Panc1 (cell line): ENCODE measurements at regions not wholly inside any gene's neighbourhood (a gene's known extent, or its start where the extent isn't known, plus 50 kb on each side); places are given as distances from the start of the nearest gene placed in this dataset.

Experiments used
- ATAC-seq: fragments of 200-7000 bp; cut with Tn5 transposase; 2 replicates; pipeline ENCODE4 v1.9.1; 2020; ENCODE audit warnings: mild to moderate bottlenecking, moderate library complexity
- BruUV-seq: library from RNA; stranded (reverse); fragments of 400-500 nt; replicated peaks from 2 replicates; lab custom pipeline; 2021; lab: Mats Ljungman, UMichigan
- CTCF ChIA-PET: fragments of 300-600 bp; sonication (Branson Sonifier 250); formaldehyde crosslinking; loops from one replicate; lab custom pipeline; 2022; ENCODE audit warnings: antibody characterized with exemption; lab: Charles Lee
- POLR2A ChIA-PET: fragments of 300-600 bp; sonication (Branson Sonifier 250); formaldehyde crosslinking; loops from one replicate; lab custom pipeline; 2022; ENCODE audit warnings: antibody characterized with exemption; lab: Charles Lee
- DNase-seq: peaks from one replicate; pipeline ENCODE4 v3.0.0-alpha.2; 2010; ENCODE audit warnings: low read depth, low spot score
- H3K27ac ChIP-seq: 2 replicates; pipeline ENCODE4 v1.5.1; 2011; ENCODE audit warnings: mild to moderate bottlenecking, low read length, inconsistent platforms
- H3K27me3 ChIP-seq: fragments of 200-500 bp; sonication (Bioruptor generic); 2 replicates; pipeline ENCODE4 v1.6.0; 2014; ENCODE audit warnings: low read length, inconsistent platforms; ENCODE audit not compliant: control insufficient read depth, insufficient read depth
- H3K36me3 ChIP-seq: fragments of 200-500 bp; sonication (Bioruptor generic); 2 replicates; pipeline ENCODE4 v1.5.1; 2014; ENCODE audit warnings: inconsistent platforms, mild to moderate bottlenecking, low read length, moderate library complexity; ENCODE audit not compliant: control insufficient read depth, insufficient read depth
- H3K4me1 ChIP-seq: 2 replicates; pipeline ENCODE4 v1.5.1; 2011; ENCODE audit warnings: inconsistent platforms, mild to moderate bottlenecking, low read length, moderate library complexity; ENCODE audit not compliant: control insufficient read depth, insufficient read depth
- H3K4me3 ChIP-seq, 2 experiments: 2 replicates each; pipeline ENCODE4 v1.5.1; 2011 to 2012; ENCODE audit warnings: low read depth in 2 of 2, low read length in 2 of 2, mild to moderate bottlenecking in 2 of 2, inconsistent platforms in 1 of 2, moderate library complexity in 1 of 2
- H3K9me3 ChIP-seq: fragments of 200-500 bp; sonication (Bioruptor generic); 2 replicates; pipeline ENCODE4 v1.5.1; 2014; ENCODE audit warnings: low read depth, mild to moderate bottlenecking, inconsistent platforms, low read length, moderate library complexity; ENCODE audit not compliant: control insufficient read depth, insufficient read depth
- POLR2AphosphoS5 ChIP-seq: IDR thresholded peaks from 2 replicates; pipeline ENCODE4 v1.6.1; 2012; ENCODE audit warnings: mild to moderate bottlenecking, low read depth, low read length, moderate library complexity
- SIN3A ChIP-seq: IDR thresholded peaks from 2 replicates; pipeline ENCODE4 v1.6.1; 2012; ENCODE audit warnings: low read depth, mild to moderate bottlenecking, low read length, moderate library complexity, borderline replicate concordance; ENCODE audit not compliant: insufficient read depth
- TCF7L2 ChIP-seq: IDR thresholded peaks from 2 replicates; pipeline ENCODE4 v1.6.1; 2011; ENCODE audit warnings: mild to moderate bottlenecking, low read depth, low read length, inconsistent platforms
- in situ Hi-C: cut with HindIII; loops from 2 replicates; pipeline ENCODE4 v1.10.0; 2016; ENCODE audit warnings: low sequenced_read_pairs, low pct_unique_long_range_greater_than_20kb
- intact Hi-C: fragments of 100-400 bp; cut with micrococcal nuclease; formaldehyde crosslinking; loops from one replicate; pipeline ENCODE4 v1.10.0; 2022; ENCODE audit not compliant: unreplicated experiment
- TF ChIP-seq, protein P1 (sequence below), 2 experiments: IDR thresholded peaks; 2 replicates each; pipeline ENCODE4 v1.6.1; 2011 to 2012; ENCODE audit warnings: low read depth in 2 of 2, control low read depth in 1 of 2, low read length in 1 of 2, mild to moderate bottlenecking in 1 of 2, moderate library complexity in 1 of 2; ENCODE audit not compliant: insufficient read depth in 1 of 2
- TF ChIP-seq, protein P2 (sequence below): fragments of 450-650 bp; IDR thresholded peaks from 2 replicates; pipeline ENCODE4 v1.5.1; 2017; ENCODE audit warnings: mild to moderate bottlenecking

DNA sequence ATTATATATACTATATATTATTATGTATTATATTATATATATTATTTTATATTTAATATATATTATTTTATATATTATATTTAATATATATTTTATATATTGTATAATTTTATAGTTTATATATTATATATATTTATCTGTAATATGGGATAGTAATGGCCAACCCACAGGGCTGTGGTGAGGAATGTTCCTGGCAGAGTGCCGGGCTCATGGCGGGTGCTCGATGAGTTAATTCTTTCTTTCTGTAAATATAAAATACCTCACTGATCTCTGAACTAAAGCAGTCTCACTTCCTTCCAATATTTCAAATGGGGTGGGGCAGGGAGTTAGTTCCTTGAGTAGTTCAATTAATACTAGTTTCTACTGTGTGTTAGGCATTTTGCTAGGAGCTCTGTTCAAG lies 389.4 kb downstream of the TSN start:
- no peaks in the 10 kb centered on the region for H3K4me1 ChIP-seq
- intact Hi-C loops (no loop called here), in situ Hi-C loops (no loop called here)
- H3K36me3 ChIP-seq, result no peaks in the 10 kb centered on the region
- no peak for ATAC-seq
- H3K9me3 ChIP-seq, result no peaks in the 10 kb centered on the region
- BruUV-seq, result no TSS peak
- H3K27me3 ChIP-seq, result no peaks in the 10 kb centered on the region; the same call in 1 of the 2 replicates
- no peak for DNase-seq
- TF ChIP-seq POLR2AphosphoS5 (no peak), SIN3A (no peak), TCF7L2 (no peak)
- TF ChIP-seq, protein P1, sequence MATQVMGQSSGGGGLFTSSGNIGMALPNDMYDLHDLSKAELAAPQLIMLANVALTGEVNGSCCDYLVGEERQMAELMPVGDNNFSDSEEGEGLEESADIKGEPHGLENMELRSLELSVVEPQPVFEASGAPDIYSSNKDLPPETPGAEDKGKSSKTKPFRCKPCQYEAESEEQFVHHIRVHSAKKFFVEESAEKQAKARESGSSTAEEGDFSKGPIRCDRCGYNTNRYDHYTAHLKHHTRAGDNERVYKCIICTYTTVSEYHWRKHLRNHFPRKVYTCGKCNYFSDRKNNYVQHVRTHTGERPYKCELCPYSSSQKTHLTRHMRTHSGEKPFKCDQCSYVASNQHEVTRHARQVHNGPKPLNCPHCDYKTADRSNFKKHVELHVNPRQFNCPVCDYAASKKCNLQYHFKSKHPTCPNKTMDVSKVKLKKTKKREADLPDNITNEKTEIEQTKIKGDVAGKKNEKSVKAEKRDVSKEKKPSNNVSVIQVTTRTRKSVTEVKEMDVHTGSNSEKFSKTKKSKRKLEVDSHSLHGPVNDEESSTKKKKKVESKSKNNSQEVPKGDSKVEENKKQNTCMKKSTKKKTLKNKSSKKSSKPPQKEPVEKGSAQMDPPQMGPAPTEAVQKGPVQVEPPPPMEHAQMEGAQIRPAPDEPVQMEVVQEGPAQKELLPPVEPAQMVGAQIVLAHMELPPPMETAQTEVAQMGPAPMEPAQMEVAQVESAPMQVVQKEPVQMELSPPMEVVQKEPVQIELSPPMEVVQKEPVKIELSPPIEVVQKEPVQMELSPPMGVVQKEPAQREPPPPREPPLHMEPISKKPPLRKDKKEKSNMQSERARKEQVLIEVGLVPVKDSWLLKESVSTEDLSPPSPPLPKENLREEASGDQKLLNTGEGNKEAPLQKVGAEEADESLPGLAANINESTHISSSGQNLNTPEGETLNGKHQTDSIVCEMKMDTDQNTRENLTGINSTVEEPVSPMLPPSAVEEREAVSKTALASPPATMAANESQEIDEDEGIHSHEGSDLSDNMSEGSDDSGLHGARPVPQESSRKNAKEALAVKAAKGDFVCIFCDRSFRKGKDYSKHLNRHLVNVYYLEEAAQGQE (IDR thresholded peaks at IDR 0.05; ENCODE audit: insufficient read depth in 1 of 2, low read depth in 2 of 2, low read length in 1 of 2), result no peak
- TF ChIP-seq, protein P2, sequence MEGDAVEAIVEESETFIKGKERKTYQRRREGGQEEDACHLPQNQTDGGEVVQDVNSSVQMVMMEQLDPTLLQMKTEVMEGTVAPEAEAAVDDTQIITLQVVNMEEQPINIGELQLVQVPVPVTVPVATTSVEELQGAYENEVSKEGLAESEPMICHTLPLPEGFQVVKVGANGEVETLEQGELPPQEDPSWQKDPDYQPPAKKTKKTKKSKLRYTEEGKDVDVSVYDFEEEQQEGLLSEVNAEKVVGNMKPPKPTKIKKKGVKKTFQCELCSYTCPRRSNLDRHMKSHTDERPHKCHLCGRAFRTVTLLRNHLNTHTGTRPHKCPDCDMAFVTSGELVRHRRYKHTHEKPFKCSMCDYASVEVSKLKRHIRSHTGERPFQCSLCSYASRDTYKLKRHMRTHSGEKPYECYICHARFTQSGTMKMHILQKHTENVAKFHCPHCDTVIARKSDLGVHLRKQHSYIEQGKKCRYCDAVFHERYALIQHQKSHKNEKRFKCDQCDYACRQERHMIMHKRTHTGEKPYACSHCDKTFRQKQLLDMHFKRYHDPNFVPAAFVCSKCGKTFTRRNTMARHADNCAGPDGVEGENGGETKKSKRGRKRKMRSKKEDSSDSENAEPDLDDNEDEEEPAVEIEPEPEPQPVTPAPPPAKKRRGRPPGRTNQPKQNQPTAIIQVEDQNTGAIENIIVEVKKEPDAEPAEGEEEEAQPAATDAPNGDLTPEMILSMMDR, result no peak
- no peak overlapping the region for H3K27ac ChIP-seq
- ChIA-PET CTCF (no interaction called here), POLR2A (no interaction called here)
- H3K4me3 ChIP-seq, result no peak overlapping the region

GRCh38 chr2:122145856-122146255 lies 390.4 kb downstream of the TSN start:
- Histone ChIP-seq H3K4me3 (no peak overlapping the region), H3K9me3 (no peaks in the 10 kb centered on the region), H3K36me3 (no peaks in the 10 kb centered on the region), H3K4me1 (no peaks in the 10 kb centered on the region), H3K27ac (no peak overlapping the region), H3K27me3 (no peaks in the 10 kb centered on the region; the same call in 1 of the 2 replicates)
- in situ Hi-C loops, result no loop called here
- no peak for DNase-seq
- intact Hi-C loops, result no loop called here
- BruUV-seq, result no TSS peak
- ChIA-PET CTCF (no interaction called here), POLR2A (no interaction called here)
- no peak for ATAC-seq
- TF ChIP-seq, protein P1 (IDR thresholded peaks at IDR 0.05; ENCODE audit: insufficient read depth in 1 of 2, low read depth in 2 of 2, low read length in 1 of 2), result no peak
- no peak for TF ChIP-seq POLR2AphosphoS5
- no peak for TF ChIP-seq TCF7L2
- no peak for TF ChIP-seq SIN3A
- TF ChIP-seq, protein P2, result no peak
